ENCODE measurements at regions not wholly inside any gene's neighbourhood (a gene's known extent, or its start where the extent isn't known, plus 50 kb on each side); places are given as distances from the start of the nearest gene placed in this dataset.

GRCh38 chr7:85916016-85916415, 727.7 kb upstream of the GRM3 start:
- Mint-ChIP-seq H3K9me3 (ENCODE audit: low read depth) (peaks cover 9% of the 10 kb centered on the region), H3K4me1 (ENCODE audit: low read depth) (no peaks in the 10 kb centered on the region), H3K27ac (ENCODE audit: unreplicated experiment) (no peak overlapping the region), H3K27me3 (ENCODE audit: low read depth) (peaks cover 10% of the 10 kb centered on the region), H3K4me3 (ENCODE audit: unreplicated experiment) (no peak overlapping the region), H3K36me3 (ENCODE audit: low read depth) (no peaks in the 10 kb centered on the region)
- DNase-seq (ENCODE audit: low spot score): no peak
- no peak for TF ChIP-seq CTCF (IDR thresholded peaks at IDR 0.05)

GRCh38 chr7:85914437-85914836, 727.6 kb upstream of the SEMA3D start:
- TF ChIP-seq CTCF (IDR thresholded peaks at IDR 0.05): no peak
- Mint-ChIP-seq H3K27ac (ENCODE audit: unreplicated experiment) (no peak overlapping the region), H3K4me1 (ENCODE audit: low read depth) (no peaks in the 10 kb centered on the region), H3K36me3 (ENCODE audit: low read depth) (no peaks in the 10 kb centered on the region), H3K9me3 (ENCODE audit: low read depth) (peaks cover 12% of the 10 kb centered on the region), H3K4me3 (ENCODE audit: unreplicated experiment) (no peak overlapping the region), H3K27me3 (ENCODE audit: low read depth) (peaks cover 9% of the 10 kb centered on the region)
- DNase-seq (ENCODE audit: low spot score): no peak

GRCh38 chr7:85908051-85908450, 721.2 kb upstream of the SEMA3D start:
- no peak for DNase-seq (ENCODE audit: low spot score)
- Mint-ChIP-seq H3K27ac (ENCODE audit: unreplicated experiment) (no peak overlapping the region), H3K4me1 (ENCODE audit: low read depth) (no peaks in the 10 kb centered on the region), H3K4me3 (ENCODE audit: unreplicated experiment) (no peak overlapping the region), H3K9me3 (ENCODE audit: low read depth) (peaks cover 20% of the 10 kb centered on the region), H3K27me3 (ENCODE audit: low read depth) (peaks cover 8% of the 10 kb centered on the region), H3K36me3 (ENCODE audit: low read depth) (no peaks in the 10 kb centered on the region)
- no peak for TF ChIP-seq CTCF (IDR thresholded peaks at IDR 0.05)

GRCh38 chr7:85897967-85898366, 711.1 kb upstream of the SEMA3D start:
- H3K27me3 Mint-ChIP-seq (ENCODE audit: low read depth): peaks cover 12% of the 10 kb centered on the region
- no peaks in the 10 kb centered on the region for H3K36me3 Mint-ChIP-seq (ENCODE audit: low read depth)
- no peak for DNase-seq (ENCODE audit: low spot score)
- H3K4me3 Mint-ChIP-seq (ENCODE audit: unreplicated experiment): no peak overlapping the region
- no peak overlapping the region for H3K27ac Mint-ChIP-seq (ENCODE audit: unreplicated experiment)
- H3K9me3 Mint-ChIP-seq (ENCODE audit: low read depth): no peaks in the 10 kb centered on the region
- no peak for TF ChIP-seq CTCF (IDR thresholded peaks at IDR 0.05)
- no peaks in the 10 kb centered on the region for H3K4me1 Mint-ChIP-seq (ENCODE audit: low read depth)

GRCh38 chr7:85896531-85896930, 709.7 kb upstream of the SEMA3D start:
- H3K4me1 Mint-ChIP-seq (ENCODE audit: low read depth): no peaks in the 10 kb centered on the region
- no peaks in the 10 kb centered on the region for H3K36me3 Mint-ChIP-seq (ENCODE audit: low read depth)
- H3K4me3 Mint-ChIP-seq (ENCODE audit: unreplicated experiment): no peak overlapping the region
- TF ChIP-seq CTCF (IDR thresholded peaks at IDR 0.05): no peak
- no peak for DNase-seq (ENCODE audit: low spot score)
- H3K27ac Mint-ChIP-seq (ENCODE audit: unreplicated experiment): no peak overlapping the region
- H3K27me3 Mint-ChIP-seq (ENCODE audit: low read depth): peaks cover 12% of the 10 kb centered on the region
- H3K9me3 Mint-ChIP-seq (ENCODE audit: low read depth): no peaks in the 10 kb centered on the region
